ENCODE measurements at regions not wholly inside any gene's neighbourhood (a gene's known extent, or its start where the extent isn't known, plus 50 kb on each side); places are given as distances from the start of the nearest gene placed in this dataset.
"Not testable (repeated sequence)": the region's sequence is repeated elsewhere in the genome, so short reads cannot be mapped to it uniquely, and the experiment has no call there.

GRCh38 chr2:223315813-223316212 lies 263.8 kb downstream of the KCNE4 start:
- no peak for DNase-seq
- peaks cover 0 to 12% (median 3%) of the 10 kb centered on the region in 4 donors for H3K4me1 ChIP-seq
- no peaks in the 10 kb centered on the region for H3K27me3 ChIP-seq
- 77 to 86% methylated on average over 3 of the region's 3 CpGs for WGBS, 2 donors
- H3K9me3 ChIP-seq, result no peaks in the 10 kb centered on the region
- H3K4me3 ChIP-seq, result no peak overlapping the region
- TF ChIP-seq EP300 (IDR thresholded peaks at IDR 0.05) (no peak), POLR2A (IDR thresholded peaks at IDR 0.05) (no peak), POLR2AphosphoS5 (IDR thresholded peaks at IDR 0.05) (no peak)
- TF ChIP-seq, protein P1, sequence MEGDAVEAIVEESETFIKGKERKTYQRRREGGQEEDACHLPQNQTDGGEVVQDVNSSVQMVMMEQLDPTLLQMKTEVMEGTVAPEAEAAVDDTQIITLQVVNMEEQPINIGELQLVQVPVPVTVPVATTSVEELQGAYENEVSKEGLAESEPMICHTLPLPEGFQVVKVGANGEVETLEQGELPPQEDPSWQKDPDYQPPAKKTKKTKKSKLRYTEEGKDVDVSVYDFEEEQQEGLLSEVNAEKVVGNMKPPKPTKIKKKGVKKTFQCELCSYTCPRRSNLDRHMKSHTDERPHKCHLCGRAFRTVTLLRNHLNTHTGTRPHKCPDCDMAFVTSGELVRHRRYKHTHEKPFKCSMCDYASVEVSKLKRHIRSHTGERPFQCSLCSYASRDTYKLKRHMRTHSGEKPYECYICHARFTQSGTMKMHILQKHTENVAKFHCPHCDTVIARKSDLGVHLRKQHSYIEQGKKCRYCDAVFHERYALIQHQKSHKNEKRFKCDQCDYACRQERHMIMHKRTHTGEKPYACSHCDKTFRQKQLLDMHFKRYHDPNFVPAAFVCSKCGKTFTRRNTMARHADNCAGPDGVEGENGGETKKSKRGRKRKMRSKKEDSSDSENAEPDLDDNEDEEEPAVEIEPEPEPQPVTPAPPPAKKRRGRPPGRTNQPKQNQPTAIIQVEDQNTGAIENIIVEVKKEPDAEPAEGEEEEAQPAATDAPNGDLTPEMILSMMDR (IDR thresholded peaks at IDR 0.05), result no peak
- H3K36me3 ChIP-seq, result no peaks in the 10 kb centered on the region
- intact Hi-C loops (cut with DNase I), result no loop called here
- H3K27ac ChIP-seq, result no peak overlapping the region

DNA sequence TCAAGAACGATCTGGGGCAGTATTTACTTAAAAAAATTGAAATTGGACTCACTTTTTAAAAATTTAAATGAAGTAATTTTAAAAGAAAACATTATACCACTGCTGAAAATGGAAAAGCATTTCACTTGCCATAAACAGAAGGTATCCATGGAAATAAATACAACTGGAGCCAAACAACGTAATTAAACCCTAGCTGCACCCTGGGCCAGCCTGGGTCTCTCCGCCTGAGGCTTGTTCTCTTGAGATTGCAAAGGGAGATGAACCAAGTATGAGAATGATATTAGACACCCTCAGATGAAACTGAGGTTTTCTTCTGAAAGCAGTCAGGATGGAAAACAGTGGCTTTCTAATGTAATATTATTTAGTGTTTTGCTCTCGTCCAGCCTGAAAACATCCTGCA lies 264.4 kb downstream of the KCNE4 start:
- H3K27ac ChIP-seq, result no peak overlapping the region
- WGBS, 2 donors, result 51 to 65% methylated on average over 4 of the region's 4 CpGs
- TF ChIP-seq POLR2A (IDR thresholded peaks at IDR 0.05) (no peak), EP300 (IDR thresholded peaks at IDR 0.05) (no peak), POLR2AphosphoS5 (IDR thresholded peaks at IDR 0.05) (no peak)
- TF ChIP-seq, protein P1 (IDR thresholded peaks at IDR 0.05), result no peak
- DNase-seq, result no peak
- intact Hi-C loops (cut with DNase I), result no loop called here
- H3K9me3 ChIP-seq, result no peaks in the 10 kb centered on the region
- H3K27me3 ChIP-seq, result no peaks in the 10 kb centered on the region
- H3K4me1 ChIP-seq, result peaks cover 0 to 12% (median 3%) of the 10 kb centered on the region in 4 donors
- H3K4me3 ChIP-seq, result no peak overlapping the region
- H3K36me3 ChIP-seq, result no peaks in the 10 kb centered on the region

- Histone ChIP-seq H3K36me3 (no peaks in the 10 kb centered on the region), H3K4me3 (no peak overlapping the region), H3K27me3 (no peaks in the 10 kb centered on the region), H3K4me1 (peaks cover 0 to 12% (median 3%) of the 10 kb centered on the region in 4 donors), H3K9me3 (no peaks in the 10 kb centered on the region), H3K27ac (no peak overlapping the region)
- DNase-seq, result no peak
- no peak for TF ChIP-seq EP300 (IDR thresholded peaks at IDR 0.05)
- no peak for TF ChIP-seq POLR2A (IDR thresholded peaks at IDR 0.05)
- TF ChIP-seq POLR2AphosphoS5 (IDR thresholded peaks at IDR 0.05), result no peak
- TF ChIP-seq, protein P1 (IDR thresholded peaks at IDR 0.05), result no peak
- intact Hi-C loops (cut with DNase I), result no loop called here
Measured at GRCh38 chr2:223319601-223320000, 267.6 kb downstream of the KCNE4 start.

DNA sequence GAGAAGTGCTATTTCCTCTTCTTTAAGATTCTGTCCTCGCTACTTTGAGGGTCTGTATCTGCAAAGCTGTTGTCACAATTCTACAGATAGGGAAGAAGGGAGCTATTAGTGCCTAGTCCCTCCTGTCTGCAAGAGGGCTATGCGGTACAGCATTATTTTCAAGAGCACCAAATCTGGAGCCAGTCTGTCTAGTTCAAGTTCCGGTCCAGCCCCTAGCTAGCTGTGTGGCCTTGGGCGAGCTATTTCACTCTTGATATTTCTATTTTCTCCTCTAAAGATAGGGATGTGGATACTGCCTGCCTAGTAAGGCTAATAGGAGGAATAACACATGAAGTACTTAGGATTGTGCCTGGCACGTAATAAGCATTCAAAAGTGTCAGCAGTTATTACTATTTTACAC lies 272.4 kb downstream of the KCNE4 start:
- no peak for DNase-seq
- WGBS, 2 donors, result 55 to 78% methylated on average over 5 of the region's 5 CpGs
- H3K4me1 ChIP-seq, result no peaks in the 10 kb centered on the region
- TF ChIP-seq EP300 (IDR thresholded peaks at IDR 0.05) (no peak), POLR2A (IDR thresholded peaks at IDR 0.05) (no peak), POLR2AphosphoS5 (IDR thresholded peaks at IDR 0.05) (no peak)
- TF ChIP-seq, protein P1 (IDR thresholded peaks at IDR 0.05), result no peak
- H3K4me3 ChIP-seq, result no peak overlapping the region
- H3K27me3 ChIP-seq, result no peaks in the 10 kb centered on the region
- H3K9me3 ChIP-seq, result no peaks in the 10 kb centered on the region
- H3K27ac ChIP-seq, result no peak overlapping the region
- no peaks in the 10 kb centered on the region for H3K36me3 ChIP-seq
- intact Hi-C loops (cut with DNase I), result no loop called here

DNA sequence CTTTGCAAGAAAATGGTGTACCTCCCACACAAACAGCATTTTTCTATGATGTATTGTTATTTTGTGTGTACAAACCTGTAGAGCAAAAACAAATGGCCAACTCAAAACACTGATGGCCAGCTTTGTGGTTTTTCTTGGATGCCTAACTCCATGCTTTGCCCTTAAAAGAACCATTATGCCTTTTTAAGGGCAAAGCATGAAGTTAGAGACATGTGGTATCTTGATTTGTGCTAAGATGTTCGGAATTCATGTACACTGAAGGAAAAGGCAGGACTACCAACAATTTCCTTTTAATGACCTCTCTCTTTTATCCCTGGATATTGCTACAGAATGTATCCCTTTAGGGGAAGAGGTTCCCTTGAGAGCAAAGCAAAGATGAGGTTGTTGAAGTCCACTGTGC lies 273.6 kb downstream of the SCG2 start:
- intact Hi-C loops (cut with DNase I), result no loop called here

DNA sequence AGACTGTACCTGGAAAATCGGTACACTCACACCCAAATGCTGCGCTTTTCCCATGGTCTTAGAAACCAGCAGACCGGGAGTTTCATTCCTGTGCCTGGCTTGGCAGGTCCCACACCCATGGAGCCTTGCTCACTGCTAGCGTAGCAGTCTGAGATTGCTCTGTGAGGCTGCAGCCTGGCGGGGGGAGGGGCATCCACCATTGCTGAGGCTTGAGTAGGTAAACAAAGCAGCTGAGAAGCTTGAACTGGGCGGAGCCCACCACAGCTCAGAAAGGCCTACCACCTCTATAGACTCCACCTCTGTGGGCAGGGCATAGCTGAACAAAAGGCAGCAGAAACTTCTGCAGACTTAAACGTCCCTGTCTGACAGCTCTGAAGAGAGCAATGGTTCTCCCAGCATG lies 271.4 kb downstream of the SCG2 start:
- intact Hi-C loops (cut with DNase I), result not testable (repeated sequence)

More for the DNA sequence above, 273.6 kb downstream of the SCG2 start:
- H3K36me3 ChIP-seq, result no peaks in the 10 kb centered on the region
- 75% methylated on average over 1 of the region's 1 CpG for WGBS, 2 donors
- TF ChIP-seq EP300 (IDR thresholded peaks at IDR 0.05), result no peak
- TF ChIP-seq POLR2A (IDR thresholded peaks at IDR 0.05), result no peak
- TF ChIP-seq, protein P1 (IDR thresholded peaks at IDR 0.05), result no peak
- TF ChIP-seq POLR2AphosphoS5 (IDR thresholded peaks at IDR 0.05), result no peak
- H3K27ac ChIP-seq, result no peak overlapping the region
- no peak for DNase-seq
- H3K27me3 ChIP-seq, result no peaks in the 10 kb centered on the region
- H3K4me1 ChIP-seq, result no peaks in the 10 kb centered on the region
- H3K4me3 ChIP-seq, result no peak overlapping the region
- no peaks in the 10 kb centered on the region for H3K9me3 ChIP-seq

More for the DNA sequence above, 271.4 kb downstream of the SCG2 start:
- not testable (repeated sequence) for H3K4me1 ChIP-seq, H3K36me3 ChIP-seq, H3K27ac ChIP-seq, H3K4me3 ChIP-seq, H3K9me3 ChIP-seq, H3K27me3 ChIP-seq, DNase-seq
- whole genome bisulfite sequencing, 2 donors, result 57 to 79% methylated on average over 7 of the region's 7 CpGs
